ENCODE measurements at regions not wholly inside any gene's neighbourhood (a gene's known extent, or its start where the extent isn't known, plus 50 kb on each side); places are given as distances from the start of the nearest gene placed in this dataset.
A peak's percentile ranks its signal among the peaks of the same experiment; 100 is the strongest.

- no peak for DNase-seq (ENCODE audit: extremely low spot score in 2 of 2)
- intact Hi-C loops (cut with DNase I) = no loop called here
- TF ChIP-seq POLR2AphosphoS5 (IDR thresholded peaks at IDR 0.05; ENCODE audit: insufficient read depth in 1 of 2, low read depth in 1 of 2) (peak in 1 of 2 donors; percentile 38), POLR2A (IDR thresholded peaks at IDR 0.05) (no peak)
- no peak overlapping the region for H3K4me3 ChIP-seq
- peaks cover 5% of the 10 kb centered on the region for H3K4me1 ChIP-seq
- H3K36me3 ChIP-seq = no peaks in the 10 kb centered on the region
- no peaks in the 10 kb centered on the region for H3K27me3 ChIP-seq
- peaks cover 5% of the 10 kb centered on the region for H3K9me3 ChIP-seq
- no peak overlapping the region for H3K27ac ChIP-seq
These were observed 538.9 kb downstream of the LMO4 start for GRCh38 chr1:87867626-87868025.

GRCh38 chr1:87869567-87869966 is 540.9 kb downstream of the LMO4 start:
- intact Hi-C loops (cut with DNase I) = no loop called here
- no peaks in the 10 kb centered on the region for H3K36me3 ChIP-seq
- peaks cover 5% of the 10 kb centered on the region for H3K4me1 ChIP-seq
- H3K27ac ChIP-seq = no peak overlapping the region
- peaks cover 5% of the 10 kb centered on the region for H3K9me3 ChIP-seq
- H3K27me3 ChIP-seq = no peaks in the 10 kb centered on the region
- no peak overlapping the region for H3K4me3 ChIP-seq
- TF ChIP-seq POLR2AphosphoS5 (IDR thresholded peaks at IDR 0.05; ENCODE audit: insufficient read depth in 1 of 2, low read depth in 1 of 2) (peak in 1 of 2 donors; percentile 80), CTCF (IDR thresholded peaks at IDR 0.05) (no peak)
- DNase-seq (ENCODE audit: extremely low spot score in 2 of 2) = no peak

GRCh38 chr1:87872189-87872588 is 543.5 kb downstream of the LMO4 start:
- H3K27ac ChIP-seq = no peak overlapping the region
- H3K27me3 ChIP-seq = no peaks in the 10 kb centered on the region
- intact Hi-C loops (cut with DNase I) = no loop called here
- H3K9me3 ChIP-seq = no peaks in the 10 kb centered on the region
- DNase-seq (ENCODE audit: extremely low spot score in 2 of 2) = no peak
- H3K4me3 ChIP-seq = no peak overlapping the region
- no peak for TF ChIP-seq POLR2AphosphoS5 (IDR thresholded peaks at IDR 0.05; ENCODE audit: insufficient read depth in 1 of 2, low read depth in 1 of 2)
- TF ChIP-seq CTCF (IDR thresholded peaks at IDR 0.05) = no peak
- TF ChIP-seq POLR2A (IDR thresholded peaks at IDR 0.05) = no peak
- no peaks in the 10 kb centered on the region for H3K36me3 ChIP-seq
- peaks cover 5% of the 10 kb centered on the region for H3K4me1 ChIP-seq

GRCh38 chr1:87872692-87873091 is 544.0 kb downstream of the LMO4 start:
- TF ChIP-seq POLR2AphosphoS5 (IDR thresholded peaks at IDR 0.05; ENCODE audit: insufficient read depth in 1 of 2, low read depth in 1 of 2) = no peak
- Histone ChIP-seq H3K9me3 (no peaks in the 10 kb centered on the region), H3K27ac (no peak overlapping the region), H3K36me3 (no peaks in the 10 kb centered on the region), H3K27me3 (no peaks in the 10 kb centered on the region), H3K4me3 (no peak overlapping the region), H3K4me1 (peaks cover 5% of the 10 kb centered on the region)
- no peak for DNase-seq (ENCODE audit: extremely low spot score in 2 of 2)
- intact Hi-C loops (cut with DNase I) = no loop called here

- H3K4me3 ChIP-seq = no peak overlapping the region
- H3K4me1 ChIP-seq = no peaks in the 10 kb centered on the region
- no peaks in the 10 kb centered on the region for H3K9me3 ChIP-seq
- no peak overlapping the region for H3K27ac ChIP-seq
- intact Hi-C loops (cut with DNase I) = no loop called here
- H3K36me3 ChIP-seq = no peaks in the 10 kb centered on the region
- no peak for TF ChIP-seq POLR2A (IDR thresholded peaks at IDR 0.05)
- no peak for TF ChIP-seq CTCF (IDR thresholded peaks at IDR 0.05)
- TF ChIP-seq POLR2AphosphoS5 (IDR thresholded peaks at IDR 0.05; ENCODE audit: insufficient read depth in 1 of 2, low read depth in 1 of 2) = no peak
- DNase-seq (ENCODE audit: extremely low spot score in 2 of 2) = no peak
- H3K27me3 ChIP-seq = no peaks in the 10 kb centered on the region
These were observed 550.2 kb downstream of the LMO4 start for GRCh38 chr1:87878873-87879272.

GRCh38 chr1:87880098-87880760 is 551.5 kb downstream of the LMO4 start:
- Histone ChIP-seq H3K4me3 (no peak overlapping the region), H3K36me3 (no peaks in the 10 kb centered on the region), H3K27me3 (no peaks in the 10 kb centered on the region), H3K27ac (no peak overlapping the region), H3K9me3 (no peaks in the 10 kb centered on the region), H3K4me1 (no peaks in the 10 kb centered on the region)
- TF ChIP-seq POLR2AphosphoS5 (IDR thresholded peaks at IDR 0.05; ENCODE audit: insufficient read depth in 1 of 2, low read depth in 1 of 2) (no peak), CTCF (IDR thresholded peaks at IDR 0.05) (no peak), POLR2A (IDR thresholded peaks at IDR 0.05) (no peak)
- DNase-seq (ENCODE audit: extremely low spot score in 2 of 2) = no peak
- intact Hi-C loops (cut with DNase I) = no loop called here
